Endothelial cell of umbilical vein (primary cell): ENCODE measurements at regions not wholly inside any gene's neighbourhood (a gene's known extent, or its start where the extent isn't known, plus 50 kb on each side); places are given as distances from the start of the nearest gene placed in this dataset.

Experiments
- BruUV-seq: library from RNA; stranded (reverse); fragments of 400-500 nt; replicated peaks from 2 replicates; lab custom pipeline; 2021; lab: Mats Ljungman, UMichigan
- CTCF ChIA-PET: fragments of 300-600, 350-600 bp; sonication (Branson Sonifier 250); formaldehyde crosslinking; loops from one replicate; lab custom pipeline; 2021; ENCODE audit warnings: antibody characterized with exemption, inconsistent platforms; lab: Charles Lee
- POLR2A ChIA-PET: fragments of 300-600, 350-600 bp; sonication (Branson Sonifier 250); formaldehyde crosslinking; loops from one replicate; lab custom pipeline; 2021; ENCODE audit warnings: antibody characterized with exemption, inconsistent platforms; lab: Charles Lee
- DNase-seq: peaks from one replicate; pipeline ENCODE4 v3.0.0-alpha.2; 2011; ENCODE audit warnings: low read depth, low spot score
- FAIRE-seq: peaks from 2 replicates; lab custom pipeline; 2011; peaks lifted over from hg19 to GRCh38; lab: Jason Lieb, UNC
- H2AFZ ChIP-seq: 2 replicates; pipeline ENCODE4 v1.6.0; 2012; ENCODE audit warnings: low read depth, low read length, control low read depth, inconsistent platforms
- H3K27ac ChIP-seq: 2 replicates; pipeline ENCODE4 v1.5.1; 2011; ENCODE audit warnings: low read depth, mild to moderate bottlenecking, control low read depth, low read length, moderate library complexity; ENCODE audit not compliant: insufficient read depth
- H3K27me3 ChIP-seq, 2 experiments: 2 replicates each; pipeline versions ENCODE4 v1.6.0 to v1.6.1; 2011; ENCODE audit warnings: low read length in 2 of 2, mixed read lengths in 1 of 2; ENCODE audit not compliant: control insufficient read depth in 2 of 2, insufficient read depth in 2 of 2
- H3K36me3 ChIP-seq, 2 experiments: 2 replicates in 1 of 2; 3 replicates in 1 of 2; pipeline ENCODE4 v1.5.1; 2011; ENCODE audit warnings: low read length in 2 of 2, mild to moderate bottlenecking in 1 of 2, moderate library complexity in 1 of 2; ENCODE audit not compliant: control insufficient read depth in 2 of 2, insufficient read depth in 2 of 2; ENCODE audit errors: extremely low read depth in 1 of 2
- H3K4me1 ChIP-seq: 3 replicates; pipeline ENCODE4 v1.5.1; 2011; ENCODE audit warnings: mild to moderate bottlenecking, low read length; ENCODE audit not compliant: control insufficient read depth, insufficient read depth; ENCODE audit errors: extremely low read depth
- H3K4me2 ChIP-seq: 2 replicates; pipeline ENCODE4 v1.6.1; 2011; ENCODE audit warnings: low read length, control low read depth, mixed read lengths; ENCODE audit not compliant: insufficient read depth
- H3K4me3 ChIP-seq, 3 experiments: fragments of 200-600 bp in 1 of 3; sonication (generic), shearing (Covaris generic) in 1 of 3; replicated peaks in 1 of 3; 2 replicates each; pipeline ENCODE4 v1.5.1; 2011 to 2016; ENCODE audit warnings: control low read depth in 3 of 3, low read length in 3 of 3, mild to moderate bottlenecking in 2 of 3, inconsistent platforms in 1 of 3, low read depth in 1 of 3, moderate library complexity in 1 of 3; ENCODE audit not compliant: insufficient read depth in 1 of 3
- H3K79me2 ChIP-seq: 2 replicates; pipeline ENCODE4 v1.6.0; 2012; ENCODE audit warnings: low read length, inconsistent platforms; ENCODE audit not compliant: control insufficient read depth, insufficient read depth
- H3K9ac ChIP-seq: replicated peaks from 2 replicates; pipeline ENCODE3; 2011; ENCODE audit warnings: low read length, control low read depth; ENCODE audit not compliant: insufficient read depth; ENCODE audit errors: extremely low read depth
- H3K9me1 ChIP-seq: replicated peaks from 3 replicates; pipeline ENCODE4 v1.6.0; 2011; ENCODE audit warnings: mild to moderate bottlenecking, low read length; ENCODE audit not compliant: control insufficient read depth, insufficient read depth; ENCODE audit errors: extremely low read depth
- H3K9me3 ChIP-seq: replicated peaks from 2 replicates; pipeline ENCODE4 v1.5.1; 2012; ENCODE audit warnings: low read length, inconsistent platforms; ENCODE audit not compliant: control insufficient read depth, insufficient read depth
- H4K20me1 ChIP-seq: replicated peaks from 2 replicates; pipeline ENCODE3; 2011; ENCODE audit warnings: mild to moderate bottlenecking, low read length; ENCODE audit not compliant: control insufficient read depth, insufficient read depth; ENCODE audit errors: extremely low read depth
- EZH2 ChIP-seq: IDR thresholded peaks from 2 replicates; pipeline ENCODE4 v1.6.1; 2012; ENCODE audit warnings: borderline replicate concordance, low read depth, mild to moderate bottlenecking, moderate library complexity, low read length, inconsistent platforms; ENCODE audit not compliant: severe bottlenecking
- FOS ChIP-seq: IDR thresholded peaks from 2 replicates; pipeline ENCODE4 v1.6.1; 2011; ENCODE audit warnings: mild to moderate bottlenecking, low read length, moderate library complexity, borderline replicate concordance; ENCODE audit not compliant: insufficient read depth
- GATA2 ChIP-seq: IDR thresholded peaks from 2 replicates; pipeline ENCODE4 v1.7.0; 2011; ENCODE audit warnings: low read depth, mild to moderate bottlenecking, moderate library complexity, mixed read lengths, low read length; ENCODE audit not compliant: insufficient read length, insufficient read depth
- JUN ChIP-seq: IDR thresholded peaks from 2 replicates; pipeline ENCODE4 v1.6.1; 2011; ENCODE audit warnings: borderline replicate concordance, low read depth; ENCODE audit not compliant: insufficient read length, insufficient read depth
- MYC ChIP-seq: IDR thresholded peaks from one replicate; pipeline ENCODE4 v1.6.1; 2011; ENCODE audit warnings: mild to moderate bottlenecking, low read depth, low read length
- POLR2A ChIP-seq: IDR thresholded peaks from 2 replicates; pipeline ENCODE4 v1.6.1; 2012; ENCODE audit warnings: low read depth, mild to moderate bottlenecking, control low read depth, low read length
- POLR2AphosphoS5 ChIP-seq: IDR thresholded peaks from 2 replicates; pipeline ENCODE4 v1.6.1; 2012; ENCODE audit warnings: low read depth, mild to moderate bottlenecking, control low read depth, low read length, moderate library complexity; ENCODE audit not compliant: insufficient read depth
- dilution Hi-C: fragments of 300-500 bp; cut with MboI; formaldehyde crosslinking; loops from one replicate; pipeline ENCODE4 v1.15.0; 2019; ENCODE audit warnings: low sequenced_read_pairs; ENCODE audit not compliant: extremely low pct_ligation_motif_present
- intact Hi-C: fragments of 100-400 bp; cut with micrococcal nuclease; formaldehyde crosslinking; loops from one replicate; pipeline ENCODE4 v1.10.0; 2022
- TF ChIP-seq, protein P1 (sequence below), 2 donors: IDR thresholded peaks; 1 replicate in 1 of 2; 2 replicates in 1 of 2; pipeline ENCODE4 v1.5.1; 2011; ENCODE audit warnings: low read length in 2 of 2, mild to moderate bottlenecking in 2 of 2, moderate library complexity in 2 of 2, control low read depth in 1 of 2, inconsistent platforms in 1 of 2, low read depth in 1 of 2; ENCODE audit not compliant: insufficient read depth in 1 of 2; ENCODE audit errors: extremely low read depth in 1 of 2
- TF ChIP-seq, protein P2 (sequence below): IDR thresholded peaks from 2 replicates; pipeline ENCODE4 v1.6.1; 2011; ENCODE audit not compliant: insufficient read depth, insufficient read length

DNA sequence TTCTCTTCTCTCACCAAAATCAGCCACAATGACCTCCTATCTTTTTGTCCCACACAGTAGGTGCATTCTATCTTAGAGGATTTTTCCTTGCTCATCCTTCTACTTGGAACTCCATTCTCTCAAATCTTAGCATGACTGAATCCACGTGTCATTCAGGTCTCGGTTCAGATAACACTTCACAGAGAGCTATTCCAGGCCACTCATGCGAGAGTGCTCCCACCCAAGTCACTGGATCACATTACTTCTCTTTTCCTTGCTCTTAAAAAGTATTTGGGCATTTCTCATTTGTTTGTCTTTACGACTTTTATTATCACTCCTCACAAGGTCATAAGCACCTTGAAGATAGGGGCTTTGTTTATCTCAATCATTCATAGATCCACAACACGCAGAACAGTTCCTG, 647.5 kb upstream of the TENM3 start:
- Histone ChIP-seq H3K79me2 (no peaks in the 10 kb centered on the region), H3K36me3 (no peaks in the 10 kb centered on the region), H3K9me3 (peaks cover 3% of the 10 kb centered on the region), H2AFZ (no peak overlapping the region), H3K9ac (no peak overlapping the region), H3K4me1 (no peaks in the 10 kb centered on the region), H3K4me3 (no peak overlapping the region), H3K4me2 (no peak overlapping the region), H3K27ac (no peak overlapping the region), H3K27me3 (no peaks in the 10 kb centered on the region), H3K9me1 (no peaks in the 10 kb centered on the region), H4K20me1 (no peaks in the 10 kb centered on the region)
- BruUV-seq = no TSS peak
- DNase-seq = no peak
- ChIA-PET POLR2A (no interaction called here), CTCF (no interaction called here)
- intact Hi-C loops = no loop called here
- FAIRE-seq = no peak
- dilution Hi-C loops = no loop called here
- TF ChIP-seq JUN = no peak
- no peak for TF ChIP-seq MYC
- TF ChIP-seq GATA2 = no peak
- no peak for TF ChIP-seq EZH2

DNA sequence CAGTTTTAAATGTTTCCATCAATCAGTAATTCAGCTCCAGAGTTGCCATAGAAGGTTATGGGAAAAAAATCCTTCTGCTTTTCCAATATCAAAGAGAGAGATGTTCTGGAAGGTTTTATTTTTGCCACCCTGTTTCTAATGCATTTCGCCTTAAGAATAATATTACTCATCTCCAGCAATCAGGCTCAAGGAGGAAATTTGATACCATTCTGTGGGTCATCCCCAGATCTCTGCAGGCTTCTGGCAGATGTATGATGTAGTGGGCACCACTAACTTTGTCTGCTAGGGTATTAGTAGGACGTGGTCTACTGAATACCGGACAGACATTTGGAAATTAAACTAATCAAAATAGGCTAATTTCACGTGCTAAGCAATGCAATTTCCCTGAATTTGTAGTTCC, 645.4 kb upstream of the TENM3 start:
- no peak overlapping the region for H3K27ac ChIP-seq
- peaks cover 3% of the 10 kb centered on the region for H3K9me3 ChIP-seq
- no peak overlapping the region for H3K9ac ChIP-seq
- no peaks in the 10 kb centered on the region for H3K4me1 ChIP-seq
- no peak overlapping the region for H2AFZ ChIP-seq
- no peaks in the 10 kb centered on the region for H4K20me1 ChIP-seq
- no peak for DNase-seq
- POLR2A ChIA-PET = no interaction called here
- CTCF ChIA-PET = no interaction called here
- intact Hi-C loops (no loop called here), dilution Hi-C loops (no loop called here)
- TF ChIP-seq, protein P1, sequence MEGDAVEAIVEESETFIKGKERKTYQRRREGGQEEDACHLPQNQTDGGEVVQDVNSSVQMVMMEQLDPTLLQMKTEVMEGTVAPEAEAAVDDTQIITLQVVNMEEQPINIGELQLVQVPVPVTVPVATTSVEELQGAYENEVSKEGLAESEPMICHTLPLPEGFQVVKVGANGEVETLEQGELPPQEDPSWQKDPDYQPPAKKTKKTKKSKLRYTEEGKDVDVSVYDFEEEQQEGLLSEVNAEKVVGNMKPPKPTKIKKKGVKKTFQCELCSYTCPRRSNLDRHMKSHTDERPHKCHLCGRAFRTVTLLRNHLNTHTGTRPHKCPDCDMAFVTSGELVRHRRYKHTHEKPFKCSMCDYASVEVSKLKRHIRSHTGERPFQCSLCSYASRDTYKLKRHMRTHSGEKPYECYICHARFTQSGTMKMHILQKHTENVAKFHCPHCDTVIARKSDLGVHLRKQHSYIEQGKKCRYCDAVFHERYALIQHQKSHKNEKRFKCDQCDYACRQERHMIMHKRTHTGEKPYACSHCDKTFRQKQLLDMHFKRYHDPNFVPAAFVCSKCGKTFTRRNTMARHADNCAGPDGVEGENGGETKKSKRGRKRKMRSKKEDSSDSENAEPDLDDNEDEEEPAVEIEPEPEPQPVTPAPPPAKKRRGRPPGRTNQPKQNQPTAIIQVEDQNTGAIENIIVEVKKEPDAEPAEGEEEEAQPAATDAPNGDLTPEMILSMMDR (IDR thresholded peaks at IDR 0.05; ENCODE audit: extremely low read depth in 1 of 2, insufficient read depth in 1 of 2, low read depth in 1 of 2, low read length in 2 of 2) = no peak
- TF ChIP-seq EZH2 (no peak), POLR2A (no peak), POLR2AphosphoS5 (no peak), JUN (no peak), FOS (no peak), GATA2 (no peak), MYC (no peak)
- TF ChIP-seq, protein P2, sequence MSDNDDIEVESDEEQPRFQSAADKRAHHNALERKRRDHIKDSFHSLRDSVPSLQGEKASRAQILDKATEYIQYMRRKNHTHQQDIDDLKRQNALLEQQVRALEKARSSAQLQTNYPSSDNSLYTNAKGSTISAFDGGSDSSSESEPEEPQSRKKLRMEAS = no peak
- no peaks in the 10 kb centered on the region for H3K79me2 ChIP-seq
- FAIRE-seq = no peak
- no peak overlapping the region for H3K4me2 ChIP-seq
- H3K27me3 ChIP-seq = no peaks in the 10 kb centered on the region
- no TSS peak for BruUV-seq
- H3K36me3 ChIP-seq = no peaks in the 10 kb centered on the region
- H3K4me3 ChIP-seq = no peak overlapping the region
- no peaks in the 10 kb centered on the region for H3K9me1 ChIP-seq
